ENCODE measurements at regions not wholly inside any gene's neighbourhood (a gene's known extent, or its start where the extent isn't known, plus 50 kb on each side); places are given as distances from the start of the nearest gene placed in this dataset.
"Not testable (repeated sequence)": the region's sequence is repeated elsewhere in the genome, so short reads cannot be mapped to it uniquely, and the experiment has no call there.

- 37 to 46% methylated on average over 3 of the region's 3 CpGs for WGBS, 2 donors
- no peak for DNase-seq (ENCODE audit: low spot score in 2 of 2)
- TF ChIP-seq CTCF (IDR thresholded peaks at IDR 0.05) (no peak), POLR2A (IDR thresholded peaks at IDR 0.05) (no peak)
- intact Hi-C loops (cut with DNase I; ENCODE audit: low total_unique reads): no loop called here
- no peak overlapping the region for H3K4me3 ChIP-seq (ENCODE audit: low read depth, poor library complexity, severe bottlenecking)
These were observed 538.8 kb downstream of the SOCS6 start for GRCh38 chr18:70827632-70828031.

GRCh38 chr18:70826571-70826970, 537.7 kb downstream of the SOCS6 start:
- TF ChIP-seq CTCF (IDR thresholded peaks at IDR 0.05): no peak
- no peak for TF ChIP-seq POLR2A (IDR thresholded peaks at IDR 0.05)
- intact Hi-C loops (cut with DNase I; ENCODE audit: low total_unique reads): no loop called here
- WGBS, 2 donors: 81 to 89% methylated on average over 2 of the region's 2 CpGs
- H3K4me3 ChIP-seq (ENCODE audit: low read depth, poor library complexity, severe bottlenecking): no peak overlapping the region
- DNase-seq (ENCODE audit: low spot score in 2 of 2): no peak

- no peak for DNase-seq (ENCODE audit: low spot score in 2 of 2)
- TF ChIP-seq POLR2A (IDR thresholded peaks at IDR 0.05) (no peak), CTCF (IDR thresholded peaks at IDR 0.05) (no peak)
- intact Hi-C loops (cut with DNase I; ENCODE audit: low total_unique reads): no loop called here
- H3K4me3 ChIP-seq (ENCODE audit: low read depth, poor library complexity, severe bottlenecking): no peak overlapping the region
- WGBS, 2 donors: 60 to 66% methylated on average over 3 of the region's 3 CpGs
These were observed 533.8 kb downstream of the SOCS6 start for GRCh38 chr18:70822691-70823090.

GRCh38 chr18:70822117-70822516, 533.3 kb downstream of the SOCS6 start:
- H3K4me3 ChIP-seq (ENCODE audit: low read depth, poor library complexity, severe bottlenecking): no peak overlapping the region
- WGBS, 2 donors: 10 to 12% methylated on average over 3 of the region's 3 CpGs
- DNase-seq (ENCODE audit: low spot score in 2 of 2): no peak
- TF ChIP-seq POLR2A (IDR thresholded peaks at IDR 0.05) (no peak), CTCF (IDR thresholded peaks at IDR 0.05) (no peak)
- intact Hi-C loops (cut with DNase I; ENCODE audit: low total_unique reads): no loop called here

GRCh38 chr18:70808481-70809056, 519.7 kb downstream of the SOCS6 start:
- H3K4me3 ChIP-seq (ENCODE audit: low read depth, poor library complexity, severe bottlenecking): no peak overlapping the region
- intact Hi-C loops (cut with DNase I; ENCODE audit: low total_unique reads): no loop called here
- TF ChIP-seq CTCF (IDR thresholded peaks at IDR 0.05): no peak
- TF ChIP-seq POLR2A (IDR thresholded peaks at IDR 0.05): no peak
- DNase-seq (ENCODE audit: low spot score in 2 of 2): no peak
- 65 to 73% methylated on average over 8 of the region's 8 CpGs for WGBS, 2 donors

GRCh38 chr18:70781860-70782453, 493.1 kb downstream of the SOCS6 start:
- H3K4me3 ChIP-seq (ENCODE audit: low read depth, poor library complexity, severe bottlenecking): no peak overlapping the region
- 3 to 4% methylated on average over 8 of the region's 8 CpGs for WGBS, 2 donors
- intact Hi-C loops (cut with DNase I; ENCODE audit: low total_unique reads): no loop called here
- TF ChIP-seq CTCF (IDR thresholded peaks at IDR 0.05) (no peak), POLR2A (IDR thresholded peaks at IDR 0.05) (no peak)
- peak in 1 of 2 donors; percentile 16 for DNase-seq (ENCODE audit: low spot score in 2 of 2)

- H3K4me3 ChIP-seq (ENCODE audit: low read depth, poor library complexity, severe bottlenecking); intact Hi-C loops (cut with DNase I; ENCODE audit: low total_unique reads); DNase-seq (ENCODE audit: low spot score in 2 of 2): not testable (repeated sequence)
- WGBS, 2 donors: 84 to 85% methylated on average over 3 of the region's 3 CpGs
These were observed 477.4 kb downstream of the SOCS6 start for GRCh38 chr18:70766254-70766653.
